Testis (tissue), 2 donors: ENCODE measurements at regions not wholly inside any gene's neighbourhood (a gene's known extent, or its start where the extent isn't known, plus 50 kb on each side); places are given as distances from the start of the nearest gene placed in this dataset.

Experiments used
- DNase-seq: peaks from one replicate; pipeline ENCODE4 v3.0.0-alpha.2; 2019
- H3K27ac ChIP-seq, 2 donors: fragments of 200-600 bp; sonication (generic); one replicate each; pipeline ENCODE4 v1.5.1; 2019
- H3K27me3 ChIP-seq: fragments of 200-600 bp; sonication (generic); one replicate; pipeline ENCODE4 v1.5.1; 2019
- H3K36me3 ChIP-seq: fragments of 200-600 bp; sonication (generic); one replicate; pipeline ENCODE4 v1.5.1; 2017; ENCODE audit warnings: low read depth; ENCODE audit errors: missing control alignments
- H3K4me1 ChIP-seq: fragments of 200-600 bp; sonication (generic); one replicate; pipeline ENCODE4 v1.5.1; 2019
- H3K4me3 ChIP-seq, 2 donors: fragments of 200-600 bp; sonication (generic); one replicate each; pipeline ENCODE4 v1.5.1; 2017 to 2019
- H3K9me3 ChIP-seq: fragments of 200-600 bp; sonication (generic); one replicate; pipeline ENCODE4 v1.5.1; 2017
- POLR2A ChIP-seq: fragments of 450-650 bp; IDR thresholded peaks from one replicate; pipeline ENCODE4 v1.6.1; 2017; ENCODE audit warnings: antibody characterized with exemption, mild to moderate bottlenecking, moderate library complexity
- WGBS, 2 donors: methylation state at CpG; one replicate each; pipeline ENCODE4 v1.1.5; 2018; 5-methylcytosine and 5-hydroxymethylcytosine counted together
- intact Hi-C: fragments of 100-400 bp; cut with DNase I; formaldehyde crosslinking; loops from one replicate; pipeline ENCODE4 v1.15.1; 2023; ENCODE audit warnings: low total_unique reads
- TF ChIP-seq, protein P1 (sequence below), 3 experiments: fragments of 450-650 bp in 2 of 3; fragments of 200-600 bp in 1 of 3; sonication (generic) in 1 of 3; IDR thresholded peaks; one replicate each; pipeline ENCODE4 v1.5.1; 2016 to 2019; ENCODE audit warnings: antibody characterized with exemption in 3 of 3, mild to moderate bottlenecking in 2 of 3, moderate library complexity in 1 of 3

DNA sequence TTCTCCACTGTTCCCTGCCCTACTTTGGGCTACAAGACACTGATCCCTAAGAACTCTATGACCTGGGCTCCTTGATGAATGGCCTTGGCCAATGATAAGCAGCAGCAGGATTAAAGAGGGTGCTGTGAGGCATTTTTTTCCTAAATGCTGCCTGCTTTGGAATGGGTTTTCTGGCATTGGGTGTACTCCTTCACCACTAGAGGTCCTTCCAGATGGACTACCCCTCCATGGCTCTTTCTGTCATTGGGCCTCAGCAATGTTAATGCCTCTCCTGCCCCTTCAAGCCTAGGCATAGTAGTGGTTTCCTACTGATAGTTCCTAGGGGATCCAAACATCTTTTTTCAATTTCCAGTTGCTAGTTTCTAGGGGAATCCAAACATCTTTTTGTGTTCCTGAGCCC is 319.3 kb upstream of the RPS23 start:
- intact Hi-C loops: no loop called here
- Histone ChIP-seq H3K27ac (no peak overlapping the region), H3K4me1 (no peaks in the 10 kb centered on the region), H3K4me3 (no peak overlapping the region), H3K36me3 (no peaks in the 10 kb centered on the region), H3K27me3 (no peaks in the 10 kb centered on the region), H3K9me3 (no peaks in the 10 kb centered on the region)
- no peak for TF ChIP-seq POLR2A
- TF ChIP-seq, protein P1, sequence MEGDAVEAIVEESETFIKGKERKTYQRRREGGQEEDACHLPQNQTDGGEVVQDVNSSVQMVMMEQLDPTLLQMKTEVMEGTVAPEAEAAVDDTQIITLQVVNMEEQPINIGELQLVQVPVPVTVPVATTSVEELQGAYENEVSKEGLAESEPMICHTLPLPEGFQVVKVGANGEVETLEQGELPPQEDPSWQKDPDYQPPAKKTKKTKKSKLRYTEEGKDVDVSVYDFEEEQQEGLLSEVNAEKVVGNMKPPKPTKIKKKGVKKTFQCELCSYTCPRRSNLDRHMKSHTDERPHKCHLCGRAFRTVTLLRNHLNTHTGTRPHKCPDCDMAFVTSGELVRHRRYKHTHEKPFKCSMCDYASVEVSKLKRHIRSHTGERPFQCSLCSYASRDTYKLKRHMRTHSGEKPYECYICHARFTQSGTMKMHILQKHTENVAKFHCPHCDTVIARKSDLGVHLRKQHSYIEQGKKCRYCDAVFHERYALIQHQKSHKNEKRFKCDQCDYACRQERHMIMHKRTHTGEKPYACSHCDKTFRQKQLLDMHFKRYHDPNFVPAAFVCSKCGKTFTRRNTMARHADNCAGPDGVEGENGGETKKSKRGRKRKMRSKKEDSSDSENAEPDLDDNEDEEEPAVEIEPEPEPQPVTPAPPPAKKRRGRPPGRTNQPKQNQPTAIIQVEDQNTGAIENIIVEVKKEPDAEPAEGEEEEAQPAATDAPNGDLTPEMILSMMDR (IDR thresholded peaks at IDR 0.05): no peak
- DNase-seq: no peak

DNA sequence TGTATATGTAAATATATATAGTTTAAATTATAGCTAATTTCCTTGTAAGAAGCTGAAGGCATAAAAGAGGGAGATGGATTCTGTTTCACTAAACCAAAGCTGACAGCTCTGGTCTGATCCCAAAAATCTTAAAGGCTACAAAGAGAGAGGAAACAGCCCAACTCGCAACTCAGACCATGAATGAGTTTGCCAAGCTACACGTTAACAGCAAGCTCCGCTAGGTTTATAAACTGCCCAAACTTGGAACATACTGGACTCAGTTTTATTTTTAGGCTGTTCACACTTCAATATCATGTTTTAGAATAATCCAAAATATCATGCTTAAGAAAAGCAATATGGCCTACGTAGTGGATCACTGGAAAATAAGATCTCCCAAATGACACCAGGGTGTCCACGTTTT is 318.3 kb upstream of the RPS23 start:
- 90 to 94% methylated on average over 5 of the region's 5 CpGs for WGBS, 2 donors
- Histone ChIP-seq H3K4me1 (no peaks in the 10 kb centered on the region), H3K27me3 (no peaks in the 10 kb centered on the region), H3K4me3 (no peak overlapping the region), H3K36me3 (no peaks in the 10 kb centered on the region), H3K27ac (no peak overlapping the region), H3K9me3 (no peaks in the 10 kb centered on the region)
- intact Hi-C loops: no loop called here
- no peak for TF ChIP-seq POLR2A
- TF ChIP-seq, protein P1 (IDR thresholded peaks at IDR 0.05): no peak
- no peak for DNase-seq

DNA sequence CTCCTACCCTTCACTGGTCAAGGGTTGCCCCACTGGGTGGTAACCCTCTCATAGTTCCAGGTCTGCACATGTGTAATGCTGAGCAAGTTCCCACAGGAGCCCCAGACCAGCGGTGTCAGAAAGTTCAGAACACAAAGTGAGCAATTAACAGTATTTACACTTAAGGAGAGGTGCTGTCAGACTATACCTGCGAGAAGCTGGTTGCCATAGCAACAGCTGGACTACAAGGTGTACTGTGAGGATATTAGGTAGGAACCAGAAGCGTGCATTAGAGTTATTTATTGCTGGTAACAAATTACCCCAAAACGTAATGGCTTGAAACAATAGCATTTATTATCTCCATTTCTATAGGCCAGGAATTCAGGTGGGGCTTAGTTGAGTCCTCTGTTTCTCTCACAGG is 317.0 kb upstream of the RPS23 start:
- no peak overlapping the region for H3K27ac ChIP-seq
- 79 to 86% methylated on average over 4 of the region's 4 CpGs for WGBS, 2 donors
- intact Hi-C loops: no loop called here
- no peaks in the 10 kb centered on the region for H3K4me1 ChIP-seq
- no peak overlapping the region for H3K4me3 ChIP-seq
- no peak for TF ChIP-seq POLR2A
- no peaks in the 10 kb centered on the region for H3K9me3 ChIP-seq
- no peaks in the 10 kb centered on the region for H3K27me3 ChIP-seq
- DNase-seq: no peak
- H3K36me3 ChIP-seq: no peaks in the 10 kb centered on the region

DNA sequence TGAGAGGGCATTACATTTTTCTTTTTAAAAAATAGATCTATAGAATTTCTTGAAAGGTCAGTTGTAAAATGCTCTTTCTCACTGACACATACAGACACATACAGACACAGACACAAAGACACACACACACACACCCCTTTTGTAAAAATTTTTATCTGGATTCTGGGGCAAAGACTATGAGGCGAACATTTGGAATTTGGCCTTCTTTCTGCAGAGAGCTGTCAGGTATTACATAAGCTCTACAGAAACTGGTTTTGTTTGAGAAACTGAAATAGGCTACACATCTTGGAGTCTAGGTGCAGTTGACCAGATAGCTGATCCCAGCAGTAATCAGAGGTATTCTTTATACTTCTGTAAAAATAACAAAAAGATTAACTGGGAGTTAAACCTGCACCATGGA is 315.9 kb upstream of the RPS23 start:
- DNase-seq: no peak
- Histone ChIP-seq H3K4me3 (no peak overlapping the region), H3K4me1 (no peaks in the 10 kb centered on the region), H3K9me3 (no peaks in the 10 kb centered on the region), H3K27ac (no peak overlapping the region), H3K27me3 (no peaks in the 10 kb centered on the region), H3K36me3 (no peaks in the 10 kb centered on the region)
- 45 to 48% methylated on average over 1 of the region's 1 CpG for WGBS, 2 donors
- TF ChIP-seq POLR2A: no peak
- TF ChIP-seq, protein P1 (IDR thresholded peaks at IDR 0.05): no peak
- intact Hi-C loops: no loop called here

DNA sequence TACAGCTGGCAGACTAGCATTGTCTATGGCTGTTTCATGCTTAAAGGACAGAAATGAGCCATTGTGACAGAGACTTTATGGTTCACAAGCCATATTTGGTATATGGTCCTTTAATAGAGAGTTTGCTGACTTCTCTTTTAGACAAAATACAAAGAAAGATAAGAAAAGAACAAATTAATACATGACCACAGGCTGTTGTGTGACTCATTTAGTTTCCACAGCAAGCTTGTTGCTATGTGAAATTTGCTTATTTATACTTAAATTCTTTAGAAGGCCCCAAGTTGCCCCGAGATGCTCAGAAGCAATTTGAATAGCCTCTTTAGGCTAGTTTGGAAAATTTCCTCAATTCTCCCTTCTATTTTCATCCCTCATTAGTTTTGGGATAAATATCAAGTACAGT is 315.3 kb upstream of the RPS23 start:
- Histone ChIP-seq H3K36me3 (no peaks in the 10 kb centered on the region), H3K27ac (no peak overlapping the region), H3K9me3 (no peaks in the 10 kb centered on the region), H3K4me3 (no peak overlapping the region), H3K27me3 (no peaks in the 10 kb centered on the region), H3K4me1 (no peaks in the 10 kb centered on the region)
- WGBS, 2 donors: 52 to 53% methylated on average over 1 of the region's 1 CpG
- no peak for TF ChIP-seq POLR2A
- TF ChIP-seq, protein P1 (IDR thresholded peaks at IDR 0.05): no peak
- intact Hi-C loops: no loop called here
- DNase-seq: no peak
